GM21528 (cell line): ENCODE measurements at regions not wholly inside any gene's neighbourhood (a gene's known extent, or its start where the extent isn't known, plus 50 kb on each side); places are given as distances from the start of the nearest gene placed in this dataset.

Source experiments
- ATAC-seq: cut with Tn5 transposase; IDR thresholded peaks from one replicate; pipeline ENCODE4 v1.9.1; 2021; ENCODE audit warnings: mild to moderate bottlenecking, moderate library complexity; ENCODE audit not compliant: unreplicated experiment, low FRiP score

GRCh38 chr5:39854771-39855410 lies 430.1 kb upstream of the DAB2 start:
- no peak for ATAC-seq

DNA sequence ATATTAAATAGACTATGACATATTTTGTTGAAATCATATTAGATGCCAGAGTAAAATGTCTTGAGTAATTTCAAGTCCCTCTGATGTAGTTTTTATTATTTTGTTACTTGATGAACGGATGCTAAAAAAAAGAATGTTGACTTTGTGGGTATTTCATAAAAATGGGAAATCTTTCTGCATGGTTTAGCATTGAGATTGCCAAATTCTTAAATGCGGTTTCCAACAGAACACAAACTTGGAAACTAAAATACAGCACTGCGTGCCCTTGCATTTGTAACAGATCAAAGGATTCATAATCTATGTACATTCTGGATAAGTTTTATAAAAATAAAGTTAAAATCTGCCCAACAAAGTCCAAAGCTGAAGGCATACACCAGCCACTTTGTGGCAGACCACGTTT lies 425.5 kb upstream of the DAB2 start:
- no peak for ATAC-seq

- ATAC-seq, result no peak
Measured at GRCh38 chr5:39846144-39846543, 421.4 kb upstream of the DAB2 start.

GRCh38 chr5:39843767-39844166 lies 419.0 kb upstream of the DAB2 start:
- ATAC-seq, result no peak

DNA sequence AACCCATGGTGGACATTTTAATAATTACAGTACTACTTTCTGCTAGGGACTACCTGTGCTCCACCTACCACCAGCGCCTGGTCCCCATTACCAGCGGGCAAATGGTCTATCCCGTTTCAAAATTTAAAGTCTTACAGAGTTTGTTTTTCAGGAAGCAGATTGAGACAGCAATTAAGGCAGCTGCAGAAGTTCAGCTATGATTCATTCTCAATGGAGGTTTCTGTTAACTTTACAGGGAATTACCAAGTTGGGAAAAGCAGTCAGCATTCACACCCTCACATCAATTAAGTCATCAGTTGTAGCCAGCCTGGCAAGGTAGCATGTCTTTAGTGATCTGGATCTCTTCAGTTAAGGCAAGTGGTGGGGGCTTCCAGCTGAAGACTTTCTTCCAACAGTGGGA lies 410.6 kb upstream of the DAB2 start:
- no peak for ATAC-seq

- ATAC-seq, result no peak
Measured at GRCh38 chr5:39829441-39829840, 404.7 kb upstream of the DAB2 start.

DNA sequence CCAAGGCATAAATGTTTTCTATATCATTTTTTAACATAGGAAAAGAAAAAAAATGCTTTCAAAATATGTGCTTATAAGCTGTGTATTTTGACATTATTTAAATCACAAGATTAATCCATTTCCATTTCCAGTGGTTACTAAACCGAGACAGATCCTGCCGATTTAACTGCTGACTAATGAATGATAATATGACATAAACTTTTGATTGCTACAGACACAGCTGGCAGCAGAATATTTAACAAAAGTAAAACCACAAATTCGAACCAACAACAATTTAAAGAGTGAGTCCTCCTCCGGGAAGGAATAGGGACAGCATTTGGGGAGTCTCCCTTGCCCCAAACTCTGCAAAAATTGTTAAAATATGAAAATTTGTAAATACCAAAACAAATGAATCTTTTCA lies 401.3 kb upstream of the DAB2 start:
- no peak for ATAC-seq

GRCh38 chr5:39825301-39825700 lies 400.5 kb upstream of the DAB2 start:
- ATAC-seq, result no peak

DNA sequence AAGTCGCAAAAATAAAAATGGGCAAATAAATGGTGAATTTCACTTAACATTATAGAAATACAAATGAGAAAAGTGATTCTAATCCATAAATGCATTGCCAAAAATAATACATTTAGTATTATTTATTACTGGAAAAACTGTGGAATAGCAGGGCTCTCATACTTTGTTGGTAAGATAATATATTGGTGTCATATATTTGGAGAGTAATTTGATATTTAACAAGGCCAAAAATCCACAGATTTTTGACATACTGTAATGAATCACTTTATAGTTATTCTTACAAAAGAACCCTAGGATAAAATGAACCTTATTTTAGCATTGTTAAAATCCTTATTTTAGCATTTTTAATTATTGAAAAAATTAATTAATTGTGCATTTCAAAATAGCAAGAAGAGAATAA lies 397.2 kb upstream of the DAB2 start:
- no peak for ATAC-seq

GRCh38 chr5:39816866-39817265 lies 392.1 kb upstream of the DAB2 start:
- no peak for ATAC-seq

DNA sequence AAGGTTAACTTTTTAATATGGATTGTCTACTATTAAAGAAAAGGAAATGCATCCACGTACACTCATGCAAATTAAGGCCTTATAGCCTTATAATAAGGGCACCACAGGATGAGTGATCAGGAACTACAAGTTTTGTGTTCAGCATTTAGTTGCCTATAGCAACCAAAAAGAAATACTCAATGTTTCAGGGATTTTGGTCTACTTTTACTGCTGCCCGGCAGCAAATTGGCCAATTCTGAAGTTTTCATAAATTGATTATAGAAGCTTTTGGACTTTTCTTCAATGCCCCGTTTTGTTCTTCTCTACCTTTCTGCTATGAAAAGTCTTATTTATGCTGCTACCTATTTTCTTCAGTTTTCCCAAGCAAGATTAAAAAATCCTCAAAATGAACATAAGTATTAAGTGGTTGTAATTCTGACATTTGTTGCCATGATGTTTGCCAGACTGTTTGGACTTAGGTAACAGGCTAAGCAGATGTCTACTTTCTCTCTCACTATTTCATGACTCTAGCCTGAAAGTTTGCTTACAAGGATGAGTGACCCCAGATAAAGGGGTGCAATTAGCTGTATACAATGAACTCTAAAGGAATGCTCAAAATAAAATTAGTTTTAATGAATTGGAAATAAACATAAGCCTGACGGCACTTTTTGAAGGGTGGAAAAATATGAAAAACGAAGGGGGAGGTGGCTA lies 391.5 kb upstream of the DAB2 start:
- no peak for ATAC-seq

DNA sequence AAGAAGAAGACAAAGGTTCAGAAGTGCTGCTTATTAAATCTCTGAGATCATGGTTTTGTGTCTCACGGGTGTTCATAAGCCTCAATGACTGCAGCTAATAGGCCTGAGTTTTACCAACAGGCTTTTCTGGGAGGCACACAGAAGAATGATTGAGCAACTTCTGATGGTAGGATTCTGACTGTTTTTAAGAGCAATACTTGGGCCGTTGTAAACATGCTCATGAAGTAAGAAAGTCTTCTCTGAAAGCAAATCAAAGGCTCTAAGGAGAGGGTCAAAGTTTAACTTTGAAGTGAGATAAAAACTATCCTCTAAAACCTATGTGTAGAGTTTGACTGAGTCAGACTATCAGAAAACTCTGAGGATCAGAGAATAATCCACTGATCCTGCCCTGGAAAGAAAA lies 390.9 kb upstream of the DAB2 start:
- ATAC-seq, result no peak

DNA sequence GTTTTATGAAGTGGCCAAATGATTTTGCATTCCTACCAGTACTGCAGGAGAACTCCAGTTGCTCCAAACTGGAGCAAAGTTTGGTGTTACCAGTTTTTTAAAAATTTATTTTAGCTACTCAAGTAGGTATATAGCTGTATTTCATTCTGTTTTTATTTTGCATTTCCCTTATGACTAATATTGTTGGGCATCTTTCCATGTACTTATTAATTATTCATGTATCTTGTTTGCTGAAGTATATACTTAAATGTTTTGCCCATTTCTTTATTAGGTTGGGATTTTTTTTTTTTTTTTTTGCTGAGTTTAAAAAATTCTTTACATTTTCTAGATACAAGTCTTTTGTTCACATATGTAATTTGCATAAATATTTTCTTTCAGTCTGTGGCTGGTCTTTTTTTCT lies 386.6 kb upstream of the DAB2 start:
- no peak for ATAC-seq

- no peak for ATAC-seq
Measured at GRCh38 chr5:39808656-39809055, 383.9 kb upstream of the DAB2 start.

DNA sequence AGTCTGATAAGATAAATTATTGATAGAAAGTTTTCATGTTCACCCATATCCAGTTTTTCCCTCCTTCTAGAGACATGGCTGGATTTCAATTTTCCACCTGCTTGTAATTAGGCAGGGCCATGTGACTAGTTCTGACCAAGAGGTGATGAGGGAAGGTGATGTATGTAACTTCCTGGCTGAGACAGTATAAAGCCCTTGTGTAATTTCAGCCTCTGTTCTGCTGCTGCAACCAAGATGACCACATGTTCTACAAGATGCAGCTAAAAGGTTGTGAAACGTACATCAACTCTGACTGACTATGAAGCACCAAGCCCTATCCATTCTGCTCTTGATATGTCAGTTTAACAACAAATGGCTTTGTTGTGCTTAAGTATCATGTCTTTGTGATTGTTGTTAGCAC lies 376.5 kb upstream of the DAB2 start:
- no peak for ATAC-seq

GRCh38 chr5:39800042-39800601 lies 375.3 kb upstream of the DAB2 start:
- ATAC-seq, result no peak

DNA sequence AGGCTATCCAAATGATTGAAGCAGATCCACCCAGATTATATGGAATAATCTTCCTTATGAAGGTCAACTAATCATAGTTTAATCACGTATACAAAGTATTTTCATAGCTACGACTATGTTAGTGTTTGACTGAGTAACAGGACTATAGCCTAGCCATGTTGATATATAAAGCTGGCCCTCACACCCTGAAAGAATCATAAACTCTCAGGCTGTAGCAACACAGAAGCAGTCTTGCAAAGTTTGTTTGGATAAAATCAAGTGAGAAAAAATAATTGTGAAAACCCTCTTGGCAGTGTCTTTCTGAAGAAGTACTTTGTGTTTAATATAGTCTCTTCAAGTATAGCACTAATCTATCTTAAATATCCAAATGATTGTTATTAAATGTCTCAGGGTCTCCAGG lies 374.5 kb upstream of the DAB2 start:
- ATAC-seq, result no peak

- ATAC-seq, result no peak
Measured at GRCh38 chr5:39794513-39795210, 369.9 kb upstream of the DAB2 start.

DNA sequence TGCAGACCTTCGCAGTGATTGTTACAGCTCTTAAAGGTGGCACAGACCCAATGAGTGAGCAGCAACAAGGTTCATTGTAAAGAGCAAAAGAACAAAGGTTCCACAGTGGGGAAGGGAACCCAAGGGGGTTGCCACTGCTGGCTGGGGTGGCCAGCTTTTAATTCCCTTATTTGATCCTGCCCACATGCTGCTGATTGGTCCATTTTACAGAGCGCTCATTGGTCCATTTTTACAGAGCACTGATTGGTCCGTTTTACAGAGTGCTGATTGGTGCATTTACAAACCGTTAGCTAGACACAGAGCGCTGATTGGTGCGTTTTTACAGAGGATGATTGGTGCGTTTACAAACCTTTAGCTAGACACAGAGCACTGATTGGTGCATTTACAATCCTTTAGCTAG lies 360.6 kb upstream of the DAB2 start:
- ATAC-seq, result no peak

- ATAC-seq, result no peak
Measured at GRCh38 chr5:39783756-39784421, 359.1 kb upstream of the DAB2 start.

DNA sequence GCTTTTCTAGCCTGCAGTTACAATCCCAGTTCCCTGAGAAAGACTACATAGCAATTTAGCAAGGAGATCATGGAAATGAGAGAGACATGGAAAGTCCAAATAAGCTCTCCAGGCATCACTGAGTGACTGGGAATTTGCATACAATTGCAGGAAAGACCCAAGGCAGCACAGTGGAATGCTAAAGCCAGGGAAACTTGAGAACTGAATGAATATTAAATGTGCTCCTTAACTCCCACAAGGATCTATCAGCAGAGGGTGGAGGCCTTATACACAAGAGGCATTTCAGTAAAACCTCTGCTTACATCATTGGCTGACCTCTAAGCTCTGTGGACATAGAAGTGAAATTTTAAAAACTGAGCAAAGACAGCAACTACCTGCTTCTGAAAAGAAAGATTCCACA lies 355.6 kb upstream of the DAB2 start:
- ATAC-seq, result no peak
